ENCODE measurements at regions not wholly inside any gene's neighbourhood (a gene's known extent, or its start where the extent isn't known, plus 50 kb on each side); places are given as distances from the start of the nearest gene placed in this dataset.

GRCh38 chr11:23729088-23729487 lies 767.8 kb upstream of the LUZP2 start:
- no peak for DNase-seq (ENCODE audit: low read depth)
- no peak overlapping the region for H3K4me3 ChIP-seq (ENCODE audit: low read depth, low read length)
- TF ChIP-seq CTCF (IDR thresholded peaks at IDR 0.05; ENCODE audit: insufficient read depth, low read depth, low read length, missing control alignments): no peak

- H3K4me3 ChIP-seq (ENCODE audit: low read depth, low read length): no peak overlapping the region
- no peak for TF ChIP-seq CTCF (IDR thresholded peaks at IDR 0.05; ENCODE audit: insufficient read depth, low read depth, low read length, missing control alignments)
- no peak for DNase-seq (ENCODE audit: low read depth)
Measured at GRCh38 chr11:23730307-23730998, 766.4 kb upstream of the LUZP2 start.

GRCh38 chr11:23732026-23732425 lies 764.8 kb upstream of the LUZP2 start:
- H3K4me3 ChIP-seq (ENCODE audit: low read depth, low read length): no peak overlapping the region
- no peak for DNase-seq (ENCODE audit: low read depth)
- no peak for TF ChIP-seq CTCF (IDR thresholded peaks at IDR 0.05; ENCODE audit: insufficient read depth, low read depth, low read length, missing control alignments)

GRCh38 chr11:23746896-23747295 lies 750.0 kb upstream of the LUZP2 start:
- no peak for TF ChIP-seq CTCF (IDR thresholded peaks at IDR 0.05; ENCODE audit: insufficient read depth, low read depth, low read length, missing control alignments)
- H3K4me3 ChIP-seq (ENCODE audit: low read depth, low read length): no peak overlapping the region
- DNase-seq (ENCODE audit: low read depth): no peak

- no peak overlapping the region for H3K4me3 ChIP-seq (ENCODE audit: low read depth, low read length)
- DNase-seq (ENCODE audit: low read depth): no peak
- no peak for TF ChIP-seq CTCF (IDR thresholded peaks at IDR 0.05; ENCODE audit: insufficient read depth, low read depth, low read length, missing control alignments)
Measured at GRCh38 chr11:23749762-23750430, 747.0 kb upstream of the LUZP2 start.

GRCh38 chr11:23751280-23751679 lies 745.6 kb upstream of the LUZP2 start:
- no peak overlapping the region for H3K4me3 ChIP-seq (ENCODE audit: low read depth, low read length)
- TF ChIP-seq CTCF (IDR thresholded peaks at IDR 0.05; ENCODE audit: insufficient read depth, low read depth, low read length, missing control alignments): no peak
- DNase-seq (ENCODE audit: low read depth): no peak

Measured in GM12865 (cell line).